NT2/D1 (cell line): ENCODE measurements at regions not wholly inside any gene's neighbourhood (a gene's known extent, or its start where the extent isn't known, plus 50 kb on each side); places are given as distances from the start of the nearest gene placed in this dataset.
"Not testable (repeated sequence)": the region's sequence is repeated elsewhere in the genome, so short reads cannot be mapped to it uniquely, and the experiment has no call there.

ENCODE experiments used
- DNase-seq: peaks from one replicate; pipeline ENCODE4 v3.0.0-alpha.2; 2011; ENCODE audit warnings: low read depth, low spot score
- H3K27me3 ChIP-seq: 2 replicates; pipeline ENCODE4 v1.6.0; 2011; ENCODE audit warnings: mild to moderate bottlenecking; ENCODE audit not compliant: insufficient read length, insufficient read depth
- H3K36me3 ChIP-seq: 2 replicates; pipeline ENCODE4 v1.6.1; 2011; ENCODE audit warnings: mild to moderate bottlenecking, low read length, mixed read lengths; ENCODE audit not compliant: insufficient read depth, insufficient read length
- H3K4me1 ChIP-seq: 2 replicates; pipeline ENCODE4 v1.5.1; 2011; ENCODE audit not compliant: insufficient read depth, insufficient read length
- H3K4me3 ChIP-seq: 2 replicates; pipeline ENCODE4 v1.5.1; 2011; ENCODE audit warnings: low read depth; ENCODE audit not compliant: insufficient read length
- H3K9ac ChIP-seq: 2 replicates; pipeline ENCODE4 v1.6.0; 2011; ENCODE audit warnings: low read depth; ENCODE audit not compliant: insufficient read length
- H3K9me3 ChIP-seq: 2 replicates; pipeline ENCODE4 v1.5.1; 2011; ENCODE audit warnings: mild to moderate bottlenecking, low read length; ENCODE audit not compliant: insufficient read depth
- SUZ12 ChIP-seq: IDR thresholded peaks from 2 replicates; pipeline ENCODE4 v1.6.1; 2011; ENCODE audit not compliant: insufficient read length, insufficient read depth; ENCODE audit errors: extremely low read depth
- YY1 ChIP-seq: IDR thresholded peaks from 2 replicates; pipeline ENCODE4 v1.6.1; 2011; ENCODE audit not compliant: insufficient read length, insufficient read depth
- ZNF274 ChIP-seq: IDR thresholded peaks from 2 replicates; pipeline ENCODE4 v1.6.1; 2011; ENCODE audit warnings: mild to moderate bottlenecking, low read depth, low read length

- Histone ChIP-seq H3K4me1 (no peaks in the 10 kb centered on the region), H3K36me3 (no peaks in the 10 kb centered on the region), H3K27me3 (no peaks in the 10 kb centered on the region), H3K4me3 (no peak overlapping the region), H3K9me3 (no peaks in the 10 kb centered on the region), H3K9ac (no peak overlapping the region)
- no peak for DNase-seq
- no peak for TF ChIP-seq ZNF274
- no peak for TF ChIP-seq YY1
- no peak for TF ChIP-seq SUZ12
Observed at GRCh38 chr6:112511441-112511840, 164.3 kb downstream of the RFPL4B start.

DNA sequence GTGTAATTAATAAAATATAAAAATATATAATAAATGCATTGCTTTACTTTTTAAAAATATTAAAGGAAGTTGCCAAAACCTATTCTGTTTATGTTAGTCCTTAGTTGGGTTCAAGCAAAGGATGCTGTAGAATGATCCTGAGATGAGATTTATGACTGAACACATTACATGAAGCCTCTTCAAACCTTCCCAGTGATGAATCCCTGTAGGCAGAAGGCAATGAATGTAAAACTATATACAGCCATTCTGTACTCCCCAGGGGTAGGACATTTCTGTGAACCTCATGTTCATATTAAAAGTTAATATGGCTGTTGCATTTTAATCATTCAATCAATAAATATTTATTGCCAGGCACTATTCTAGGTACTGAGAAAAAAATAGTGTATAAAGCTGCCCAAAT lies 166.0 kb downstream of the RFPL4B start:
- Histone ChIP-seq H3K4me1 (no peaks in the 10 kb centered on the region), H3K4me3 (no peak overlapping the region), H3K9ac (no peak overlapping the region), H3K9me3 (no peaks in the 10 kb centered on the region), H3K36me3 (no peaks in the 10 kb centered on the region), H3K27me3 (no peaks in the 10 kb centered on the region)
- TF ChIP-seq YY1 (no peak), ZNF274 (no peak), SUZ12 (no peak)
- no peak for DNase-seq

DNA sequence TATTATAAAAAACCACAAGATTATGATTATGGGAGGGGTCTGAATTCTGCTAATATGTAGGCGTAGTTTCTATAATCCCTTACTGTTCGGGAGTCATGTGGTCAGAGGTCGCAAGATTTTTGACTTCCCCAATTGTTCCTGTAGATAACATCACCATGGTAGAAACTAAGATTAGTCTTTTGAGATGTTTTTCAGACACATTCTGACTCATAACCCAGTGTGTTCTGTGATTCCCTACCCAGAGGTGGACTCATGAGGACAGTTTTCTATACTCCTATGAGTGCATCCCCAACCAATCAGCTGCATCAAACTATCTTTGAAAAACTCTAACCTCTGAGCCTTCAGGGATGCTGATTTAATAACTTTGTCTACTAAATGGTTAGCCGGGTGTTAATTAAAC lies 175.5 kb downstream of the RFPL4B start:
- DNase-seq, result no peak
- TF ChIP-seq ZNF274 (no peak), SUZ12 (no peak), YY1 (no peak)

DNA sequence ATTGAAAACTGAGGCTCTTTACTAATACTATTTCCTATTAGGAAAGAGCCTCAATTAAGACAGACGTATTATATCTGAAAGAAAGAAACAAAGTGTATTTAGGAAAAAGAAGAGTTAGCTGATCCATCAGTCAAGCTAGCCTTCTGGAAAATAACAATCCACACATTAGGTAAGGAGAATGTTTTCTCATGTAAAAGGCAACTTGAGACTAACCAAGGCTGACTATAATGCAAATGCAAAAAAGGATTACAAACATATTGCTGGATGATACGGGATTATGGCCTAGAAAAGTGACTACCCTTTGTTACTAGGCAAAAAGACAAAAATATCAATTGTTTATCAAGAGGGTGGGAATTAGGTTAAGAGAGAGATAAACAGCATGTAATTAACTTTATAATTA lies 176.9 kb downstream of the RFPL4B start:
- H3K27me3 ChIP-seq, result no peaks in the 10 kb centered on the region
- H3K4me3 ChIP-seq, result no peak overlapping the region
- TF ChIP-seq ZNF274 (no peak), YY1 (no peak), SUZ12 (no peak)

More for the DNA sequence above, 175.5 kb downstream of the RFPL4B start:
- no peak overlapping the region for H3K9ac ChIP-seq
- H3K4me1 ChIP-seq, result no peaks in the 10 kb centered on the region
- no peak overlapping the region for H3K4me3 ChIP-seq
- H3K27me3 ChIP-seq, result no peaks in the 10 kb centered on the region
- H3K9me3 ChIP-seq, result no peaks in the 10 kb centered on the region
- H3K36me3 ChIP-seq, result no peaks in the 10 kb centered on the region

DNA sequence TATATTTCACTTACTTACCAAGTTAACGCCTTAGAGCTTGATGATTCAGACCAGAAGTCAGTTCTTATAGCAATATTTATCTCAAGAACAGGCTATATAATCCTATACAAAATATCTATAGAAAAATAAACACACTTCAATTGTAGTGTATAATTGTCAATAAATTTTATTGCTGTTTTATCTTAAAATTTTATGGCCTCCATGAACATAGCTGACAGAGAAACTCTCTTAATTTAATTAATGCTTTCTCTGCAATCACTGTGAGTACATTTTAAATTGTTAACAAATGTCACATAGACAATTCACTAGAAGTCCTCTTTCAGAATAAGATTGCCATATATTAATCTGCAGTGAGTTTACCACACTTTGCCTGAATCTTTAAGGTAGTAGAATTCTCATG lies 178.6 kb downstream of the RFPL4B start:
- TF ChIP-seq YY1 (no peak), SUZ12 (no peak), ZNF274 (no peak)
- Histone ChIP-seq H3K9ac (no peak overlapping the region), H3K27me3 (no peaks in the 10 kb centered on the region), H3K9me3 (no peaks in the 10 kb centered on the region), H3K36me3 (no peaks in the 10 kb centered on the region), H3K4me1 (no peaks in the 10 kb centered on the region), H3K4me3 (no peak overlapping the region)
- DNase-seq, result no peak

More for the DNA sequence above, 176.9 kb downstream of the RFPL4B start:
- no peak overlapping the region for H3K9ac ChIP-seq
- no peak for DNase-seq
- no peaks in the 10 kb centered on the region for H3K9me3 ChIP-seq
- H3K4me1 ChIP-seq, result no peaks in the 10 kb centered on the region
- H3K36me3 ChIP-seq, result no peaks in the 10 kb centered on the region

GRCh38 chr6:112526594-112526993 lies 179.5 kb downstream of the RFPL4B start:
- DNase-seq, result no peak
- H3K4me3 ChIP-seq, result no peak overlapping the region

GRCh38 chr6:112528306-112528705 lies 181.2 kb downstream of the RFPL4B start:
- not testable (repeated sequence) for H3K27me3 ChIP-seq, H3K4me3 ChIP-seq, H3K4me1 ChIP-seq, DNase-seq, H3K36me3 ChIP-seq, H3K9ac ChIP-seq, H3K9me3 ChIP-seq

More at GRCh38 chr6:112526594-112526993, 179.5 kb downstream of the RFPL4B start:
- Histone ChIP-seq H3K9ac (no peak overlapping the region), H3K36me3 (no peaks in the 10 kb centered on the region), H3K9me3 (no peaks in the 10 kb centered on the region), H3K27me3 (no peaks in the 10 kb centered on the region), H3K4me1 (no peaks in the 10 kb centered on the region)
- TF ChIP-seq YY1 (no peak), ZNF274 (no peak), SUZ12 (no peak)

DNA sequence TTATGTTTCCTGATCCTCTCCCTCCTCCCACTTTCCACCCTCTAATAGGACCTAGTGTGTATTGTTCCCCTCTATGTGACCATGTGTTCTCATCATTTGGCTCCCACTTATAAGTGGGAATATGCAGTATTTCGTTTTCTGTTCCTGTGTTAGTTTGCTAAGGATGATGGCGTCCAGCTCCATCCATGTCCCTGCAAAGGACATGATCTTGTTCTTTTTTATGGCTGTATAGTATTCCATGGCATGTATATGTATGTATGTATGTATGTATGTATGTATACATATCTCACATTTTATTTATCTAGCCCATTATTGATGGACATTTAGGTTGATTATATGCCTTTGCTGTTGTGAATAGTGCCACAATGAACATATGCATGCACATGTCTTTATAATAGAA lies 188.7 kb downstream of the RFPL4B start:
- H3K36me3 ChIP-seq, result no peaks in the 10 kb centered on the region
- no peak for TF ChIP-seq ZNF274

More for the DNA sequence above, 188.7 kb downstream of the RFPL4B start:
- H3K9me3 ChIP-seq, result no peaks in the 10 kb centered on the region
- H3K4me1 ChIP-seq, result no peaks in the 10 kb centered on the region
- no peak overlapping the region for H3K4me3 ChIP-seq
- no peaks in the 10 kb centered on the region for H3K27me3 ChIP-seq
- DNase-seq, result no peak
- H3K9ac ChIP-seq, result no peak overlapping the region
